ENCODE measurements at regions not wholly inside any gene's neighbourhood (a gene's known extent, or its start where the extent isn't known, plus 50 kb on each side); places are given as distances from the start of the nearest gene placed in this dataset.

GRCh38 chr5:121246971-121247370, 604.7 kb upstream of the FTMT start:
- ChIA-PET RAD21 (ENCODE audit: low non-redundant PET in 1 of 2, low total read pairs in 2 of 2, uncharacterized antibody in 2 of 2, unreplicated experiment in 2 of 2) (no interaction called here), CTCF (no interaction called here), POLR2A (no interaction called here)
- ATAC-seq (no peak), DNase-seq (ENCODE audit: low read depth, low spot score) (no peak)
- Histone ChIP-seq H3K27me3 (ENCODE audit: insufficient read depth, low read length) (no peaks in the 10 kb centered on the region), H3K9me2 (ENCODE audit: insufficient read depth) (peaks cover 3% of the 10 kb centered on the region; the same call in 1 of the 2 replicates), H3K4me1 (ENCODE audit: control insufficient read depth in 1 of 2, insufficient read depth in 2 of 2, low read length in 2 of 2) (peaks cover 0 to 4% of the 10 kb centered on the region in 2 experiments; a peak in 1 of 4 replicates), H3K36me3 (ENCODE audit: control insufficient read depth in 1 of 2, insufficient read depth in 2 of 2, low read length in 2 of 2) (no peaks in the 10 kb centered on the region), H3K9me3 (ENCODE audit: control insufficient read depth in 1 of 2, insufficient read depth in 1 of 2, low read depth in 1 of 2, low read length in 2 of 2) (no peaks in the 10 kb centered on the region), H3K9ac (ENCODE audit: low read length) (no peak overlapping the region), H3K79me2 (ENCODE audit: insufficient read depth, low read length) (no peaks in the 10 kb centered on the region), H3K4me3 (replicated peaks in 1 of 2; ENCODE audit: low read depth in 1 of 2, low read length in 2 of 2) (no peak overlapping the region), H3K4me2 (ENCODE audit: low read length) (no peak overlapping the region), H4K20me1 (ENCODE audit: insufficient read depth) (no peaks in the 10 kb centered on the region), H3K27ac (ENCODE audit: low read depth, low read length) (no peak overlapping the region), H2AFZ (ENCODE audit: low read depth, low read length, poor library complexity, severe bottlenecking) (no peak overlapping the region)
- TF ChIP-seq POLR2A (IDR thresholded peaks at IDR 0.05; ENCODE audit: borderline replicate concordance, extremely low read depth, insufficient read depth, insufficient read length): no peak
- TF ChIP-seq CTCF (IDR thresholded peaks at IDR 0.05 in 2 of 3, conservative IDR thresholded peaks at IDR 0.05 in 1 of 3; ENCODE audit: borderline replicate concordance in 1 of 3, insufficient read depth in 1 of 3, low read depth in 2 of 3, low read length in 2 of 3): no peak
- no peak for TF ChIP-seq EZH2phosphoT487 (IDR thresholded peaks at IDR 0.05; ENCODE audit: borderline replicate concordance)
- no peak for TF ChIP-seq SP1 (IDR thresholded peaks at IDR 0.05; ENCODE audit: low read depth)
- TF ChIP-seq REST (IDR thresholded peaks at IDR 0.05; ENCODE audit: low read depth): no peak
- TF ChIP-seq FOSL1 (IDR thresholded peaks at IDR 0.05; ENCODE audit: low read depth): no peak
- no peak for TF ChIP-seq ZBTB33 (IDR thresholded peaks at IDR 0.05; ENCODE audit: extremely low read depth, insufficient replicate concordance, low read length)
- TF ChIP-seq ZNF274 (IDR thresholded peaks at IDR 0.05; ENCODE audit: low read depth, low read length): no peak
- no peak for TF ChIP-seq MAX (IDR thresholded peaks at IDR 0.05)
- TF ChIP-seq YY1 (IDR thresholded peaks at IDR 0.05; ENCODE audit: extremely low read depth, insufficient replicate concordance, low read depth, low read length): no peak
- TF ChIP-seq ATF3 (IDR thresholded peaks at IDR 0.05): no peak
- TF ChIP-seq SIN3A (IDR thresholded peaks at IDR 0.05; ENCODE audit: low read depth): no peak
- no peak for TF ChIP-seq EZH2 (IDR thresholded peaks at IDR 0.05)
- TF ChIP-seq TCF7L2 (IDR thresholded peaks at IDR 0.05; ENCODE audit: borderline replicate concordance, extremely low read depth, insufficient read depth, insufficient read length): no peak
- no peak for TF ChIP-seq RAD21 (IDR thresholded peaks at IDR 0.05; ENCODE audit: low read depth)
- no peak for TF ChIP-seq EGR1 (IDR thresholded peaks at IDR 0.05; ENCODE audit: low read depth)
- no peak for TF ChIP-seq SRF (IDR thresholded peaks at IDR 0.05; ENCODE audit: low read depth)
- no peak for TF ChIP-seq JUND (IDR thresholded peaks at IDR 0.05)
- TF ChIP-seq CBX3 (IDR thresholded peaks at IDR 0.05; ENCODE audit: low read depth): no peak
- TF ChIP-seq ZFX (IDR thresholded peaks at IDR 0.05): no peak
- intact Hi-C loops (cut with micrococcal nuclease): no loop called here
- no TSS peak for BruUV-seq (replicated peaks)

Data from HCT116 (cell line).